ENCODE measurements at regions not wholly inside any gene's neighbourhood (a gene's known extent, or its start where the extent isn't known, plus 50 kb on each side); places are given as distances from the start of the nearest gene placed in this dataset.
"Not testable (repeated sequence)": the region's sequence is repeated elsewhere in the genome, so short reads cannot be mapped to it uniquely, and the experiment has no call there.

DNA sequence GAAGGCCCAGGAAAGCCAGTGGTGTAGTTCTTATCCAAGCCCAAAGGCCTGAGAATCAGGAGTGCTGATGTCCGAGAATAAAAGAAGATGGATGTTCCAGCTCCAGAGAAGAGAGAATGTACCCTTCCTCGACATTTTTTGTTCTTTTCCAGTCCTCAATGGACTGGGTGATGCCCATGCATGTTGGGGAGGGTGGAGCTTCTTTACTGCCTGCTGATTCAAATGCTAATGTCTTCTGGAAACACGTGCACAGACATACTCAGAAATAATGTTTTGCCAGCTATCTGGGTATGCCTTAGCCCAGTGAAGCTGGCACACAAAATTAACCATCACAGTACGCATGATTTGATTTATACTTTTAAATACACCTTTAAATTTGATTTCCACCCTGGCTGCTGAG, 61.5 kb upstream of the FOXE1 start:
- no peaks in the 10 kb centered on the region for H3K36me3 ChIP-seq (ENCODE audit: control insufficient read depth in 2 of 2, insufficient read depth in 2 of 2, low read length in 2 of 2)
- no peak overlapping the region for H3K27ac ChIP-seq (ENCODE audit: low read length)
- no peaks in the 10 kb centered on the region for H3K9me3 ChIP-seq (ENCODE audit: control insufficient read depth in 2 of 2, low read length in 2 of 2)
- no peak overlapping the region for H3K9ac ChIP-seq (ENCODE audit: low read length in 2 of 2)
- H3K4me3 ChIP-seq (ENCODE audit: low read length in 2 of 2) = no peak overlapping the region
- H3K27me3 ChIP-seq (ENCODE audit: control insufficient read depth in 1 of 2, insufficient read depth in 2 of 2, low read length in 2 of 2) = peaks cover 0 to 6% of the 10 kb centered on the region in 2 donors
- no peaks in the 10 kb centered on the region for H3K4me1 ChIP-seq (ENCODE audit: control insufficient read depth, insufficient read depth, low read length)

DNA sequence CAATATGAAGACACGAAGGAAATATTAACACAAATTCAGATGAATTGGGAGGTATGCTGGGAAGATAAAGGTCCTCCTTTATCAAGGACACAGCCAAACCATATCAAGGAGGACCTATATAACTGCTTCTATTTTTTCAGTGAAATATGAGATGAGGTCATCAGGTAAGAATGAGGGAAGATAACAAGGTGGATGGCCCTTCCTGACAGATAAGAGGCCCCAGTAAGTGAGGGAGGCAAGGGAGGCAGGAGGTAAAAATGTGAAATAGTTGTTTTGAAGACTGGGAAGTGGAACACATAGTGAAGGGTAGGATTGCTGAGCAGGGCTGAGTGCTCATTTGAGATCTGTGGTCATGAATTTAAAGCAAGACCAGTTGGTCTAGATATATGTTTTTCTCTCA, 60.0 kb upstream of the FOXE1 start:
- Histone ChIP-seq H3K9ac (ENCODE audit: low read length in 2 of 2) (no peak overlapping the region), H3K27me3 (ENCODE audit: control insufficient read depth in 1 of 2, insufficient read depth in 2 of 2, low read length in 2 of 2) (peaks cover 0 to 6% of the 10 kb centered on the region in 2 donors), H3K36me3 (ENCODE audit: control insufficient read depth in 2 of 2, insufficient read depth in 2 of 2, low read length in 2 of 2) (no peaks in the 10 kb centered on the region), H3K27ac (ENCODE audit: low read length) (no peak overlapping the region), H3K4me3 (ENCODE audit: low read length in 2 of 2) (no peak overlapping the region), H3K4me1 (ENCODE audit: control insufficient read depth, insufficient read depth, low read length) (no peaks in the 10 kb centered on the region), H3K9me3 (ENCODE audit: control insufficient read depth in 2 of 2, low read length in 2 of 2) (no peaks in the 10 kb centered on the region)

GRCh38 chr9:97794666-97795065, 58.4 kb upstream of the FOXE1 start:
- Histone ChIP-seq H3K9me3 (ENCODE audit: control insufficient read depth in 2 of 2, low read length in 2 of 2) (no peaks in the 10 kb centered on the region), H3K27me3 (ENCODE audit: control insufficient read depth in 1 of 2, insufficient read depth in 2 of 2, low read length in 2 of 2) (peaks cover 0 to 3% of the 10 kb centered on the region in 2 donors), H3K27ac (ENCODE audit: low read length) (no peak overlapping the region), H3K4me1 (ENCODE audit: control insufficient read depth, insufficient read depth, low read length) (no peaks in the 10 kb centered on the region), H3K9ac (ENCODE audit: low read length in 2 of 2) (no peak overlapping the region), H3K36me3 (ENCODE audit: control insufficient read depth in 2 of 2, insufficient read depth in 2 of 2, low read length in 2 of 2) (no peaks in the 10 kb centered on the region), H3K4me3 (ENCODE audit: low read length in 2 of 2) (no peak overlapping the region)

DNA sequence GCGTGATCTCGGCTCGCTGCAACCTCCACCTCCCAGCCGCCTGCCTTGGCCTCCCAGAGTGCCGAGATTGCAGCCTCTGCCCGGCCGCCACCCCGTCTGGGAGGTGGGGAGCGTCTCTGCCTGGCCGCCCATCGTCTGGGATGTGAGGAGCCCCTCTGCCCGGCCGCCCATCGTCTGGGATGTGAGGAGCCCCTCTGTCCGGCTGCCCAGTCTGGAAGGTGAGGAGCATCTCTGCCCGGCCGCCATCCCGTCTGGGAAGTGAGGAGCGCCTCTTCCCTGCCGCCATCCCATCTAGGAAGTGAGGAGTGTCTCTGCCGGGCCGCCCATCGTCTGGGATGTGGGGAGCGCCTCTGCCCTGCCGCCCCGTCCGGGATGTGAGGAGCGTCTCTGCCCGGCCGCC, 56.9 kb upstream of the FOXE1 start:
- H3K4me3 ChIP-seq (ENCODE audit: low read length in 2 of 2); H3K27ac ChIP-seq (ENCODE audit: low read length); H3K9me3 ChIP-seq (ENCODE audit: control insufficient read depth in 2 of 2, low read length in 2 of 2); H3K4me1 ChIP-seq (ENCODE audit: control insufficient read depth, insufficient read depth, low read length); H3K9ac ChIP-seq (ENCODE audit: low read length in 2 of 2); H3K27me3 ChIP-seq (ENCODE audit: control insufficient read depth in 1 of 2, insufficient read depth in 2 of 2, low read length in 2 of 2); H3K36me3 ChIP-seq (ENCODE audit: control insufficient read depth in 2 of 2, insufficient read depth in 2 of 2, low read length in 2 of 2): not testable (repeated sequence)

DNA sequence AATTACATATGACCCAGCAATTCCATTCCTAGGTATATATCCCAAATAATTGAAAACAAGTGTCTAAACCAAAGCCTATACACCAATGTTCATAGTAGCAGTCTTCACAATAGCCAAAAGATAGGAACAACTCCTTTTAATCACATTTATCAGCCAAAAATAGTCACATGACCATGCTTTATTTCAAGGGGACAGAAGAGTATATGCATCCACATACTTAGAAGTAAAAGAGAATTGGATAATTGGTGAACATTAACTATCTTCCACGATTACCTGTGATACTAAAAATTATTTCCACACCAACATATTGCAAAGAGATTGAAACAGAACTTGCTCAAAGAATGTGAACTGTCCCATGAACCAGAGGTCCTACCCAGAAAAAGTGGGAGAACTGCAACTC, 51.8 kb upstream of the FOXE1 start:
- H3K36me3 ChIP-seq (ENCODE audit: control insufficient read depth in 2 of 2, insufficient read depth in 2 of 2, low read length in 2 of 2) = no peaks in the 10 kb centered on the region
- no peak overlapping the region for H3K9ac ChIP-seq (ENCODE audit: low read length in 2 of 2)
- peaks cover 21 to 23% of the 10 kb centered on the region in 2 donors for H3K27me3 ChIP-seq (ENCODE audit: control insufficient read depth in 1 of 2, insufficient read depth in 2 of 2, low read length in 2 of 2)
- no peak overlapping the region for H3K4me3 ChIP-seq (ENCODE audit: low read length in 2 of 2)
- no peaks in the 10 kb centered on the region for H3K9me3 ChIP-seq (ENCODE audit: control insufficient read depth in 2 of 2, low read length in 2 of 2)
- no peak overlapping the region for H3K27ac ChIP-seq (ENCODE audit: low read length)
- peaks cover 4% of the 10 kb centered on the region for H3K4me1 ChIP-seq (ENCODE audit: control insufficient read depth, insufficient read depth, low read length)

GRCh38 chr9:97802276-97802675, 50.8 kb upstream of the FOXE1 start:
- no peaks in the 10 kb centered on the region for H3K9me3 ChIP-seq (ENCODE audit: control insufficient read depth in 2 of 2, low read length in 2 of 2)
- H3K4me1 ChIP-seq (ENCODE audit: control insufficient read depth, insufficient read depth, low read length) = peaks cover 4% of the 10 kb centered on the region
- no peak overlapping the region for H3K27ac ChIP-seq (ENCODE audit: low read length)
- no peaks in the 10 kb centered on the region for H3K36me3 ChIP-seq (ENCODE audit: control insufficient read depth in 2 of 2, insufficient read depth in 2 of 2, low read length in 2 of 2)
- H3K9ac ChIP-seq (ENCODE audit: low read length in 2 of 2) = no peak overlapping the region
- peaks cover 23 to 24% of the 10 kb centered on the region in 2 donors for H3K27me3 ChIP-seq (ENCODE audit: control insufficient read depth in 1 of 2, insufficient read depth in 2 of 2, low read length in 2 of 2)
- H3K4me3 ChIP-seq (ENCODE audit: low read length in 2 of 2) = no peak overlapping the region

DNA sequence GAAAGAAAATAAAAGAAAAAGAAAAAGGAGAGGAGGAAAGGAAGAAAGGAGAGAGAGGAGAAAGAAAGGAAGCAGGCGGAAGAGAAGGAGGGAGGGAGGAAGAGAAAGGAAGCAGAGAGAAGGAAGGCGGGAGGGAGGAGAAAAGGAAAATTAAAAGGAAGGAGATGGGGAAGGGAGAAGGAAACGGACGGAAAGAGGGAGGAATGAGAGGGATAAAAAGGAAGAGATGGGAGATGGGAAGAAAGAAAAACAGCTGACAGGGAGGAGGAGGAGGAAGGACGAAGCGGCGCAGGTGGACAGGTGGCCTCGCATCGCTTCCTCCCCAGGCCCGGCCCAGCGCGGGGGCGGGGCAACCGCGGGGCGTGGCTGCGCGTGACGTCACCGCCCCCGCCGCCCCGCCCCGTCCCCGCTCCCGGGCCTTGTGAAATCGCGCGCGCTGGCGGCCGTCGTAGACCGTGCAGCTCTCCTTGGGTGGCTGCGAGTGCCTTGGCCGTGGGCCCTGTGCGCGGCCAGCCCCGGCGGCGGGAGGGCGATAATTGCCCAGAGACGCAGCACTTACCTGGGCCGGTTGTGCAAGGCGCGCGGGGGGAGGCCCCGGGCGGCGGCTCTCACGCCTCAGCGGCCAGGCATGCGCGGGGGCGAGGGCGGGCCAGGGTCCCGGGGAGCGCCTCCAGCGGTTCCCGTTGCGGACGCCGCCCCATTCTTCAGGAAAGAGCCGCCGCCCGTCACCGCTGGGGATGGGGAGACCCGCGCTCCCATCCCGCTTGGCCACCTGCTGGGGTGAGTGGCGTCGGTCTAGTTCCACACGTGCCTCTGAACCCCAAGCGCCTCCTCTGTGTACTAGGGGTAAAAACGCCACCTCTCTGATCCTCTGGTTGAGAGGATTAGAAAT, 49.6 kb upstream of the FOXE1 start:
- H3K36me3 ChIP-seq (ENCODE audit: control insufficient read depth in 2 of 2, insufficient read depth in 2 of 2, low read length in 2 of 2) = no peaks in the 10 kb centered on the region
- H3K4me1 ChIP-seq (ENCODE audit: control insufficient read depth, insufficient read depth, low read length) = peaks cover 4% of the 10 kb centered on the region
- H3K9me3 ChIP-seq (ENCODE audit: control insufficient read depth in 2 of 2, low read length in 2 of 2) = no peaks in the 10 kb centered on the region
- no peak overlapping the region for H3K9ac ChIP-seq (ENCODE audit: low read length in 2 of 2)
- peaks cover 23 to 30% of the 10 kb centered on the region in 2 donors for H3K27me3 ChIP-seq (ENCODE audit: control insufficient read depth in 1 of 2, insufficient read depth in 2 of 2, low read length in 2 of 2)
- peak overlapping the region in 1 of 2 donors; percentile 59 for H3K4me3 ChIP-seq (ENCODE audit: low read length in 2 of 2)
- H3K27ac ChIP-seq (ENCODE audit: low read length) = no peak overlapping the region

All from stomach smooth muscle (tissue), 2 donors.